ENCODE measurements at regions not wholly inside any gene's neighbourhood (a gene's known extent, or its start where the extent isn't known, plus 50 kb on each side); places are given as distances from the start of the nearest gene placed in this dataset.

DNA sequence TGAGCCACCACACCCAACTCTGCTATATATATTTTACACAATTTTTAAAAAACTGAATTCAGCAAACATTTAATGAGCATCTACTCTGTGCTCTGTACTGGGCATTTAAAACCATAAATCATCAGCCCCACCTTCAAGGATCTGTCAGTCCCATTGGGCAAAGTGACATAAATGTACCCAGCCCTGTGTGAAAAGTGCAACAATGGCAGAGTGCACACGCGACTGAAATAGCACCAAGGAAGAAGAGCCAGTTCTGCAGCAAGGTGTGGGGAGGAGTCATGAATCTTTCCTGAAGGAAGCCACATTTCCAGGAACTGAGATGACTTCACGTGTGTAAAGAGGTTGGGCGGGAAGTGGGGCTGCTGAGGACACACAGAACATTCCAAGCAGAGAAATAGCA, 111.5 kb upstream of the ATP6AP2 start:
- Histone ChIP-seq H3K27ac (replicated peaks in 1 of 4) (no peak overlapping the region), H3K9me3 (no peaks in the 10 kb centered on the region), H3K4me3 (no peak overlapping the region), H3K4me1 (peaks cover 0 to 28% (median 23%) of the 10 kb centered on the region in 4 donors), H3K27me3 (peaks cover 0 to 4% (median 0%) of the 10 kb centered on the region in 4 donors), H3K36me3 (no peaks in the 10 kb centered on the region)
- intact Hi-C loops (cut with DNase I) = no loop called here
- no peak for DNase-seq (ENCODE audit: extremely low spot score)
- TF ChIP-seq POLR2A (IDR thresholded peaks at IDR 0.05; ENCODE audit: low read depth) (no peak), EP300 (IDR thresholded peaks at IDR 0.05) (no peak)
- 74% methylated on average over 4 of the region's 4 CpGs for WGBS

DNA sequence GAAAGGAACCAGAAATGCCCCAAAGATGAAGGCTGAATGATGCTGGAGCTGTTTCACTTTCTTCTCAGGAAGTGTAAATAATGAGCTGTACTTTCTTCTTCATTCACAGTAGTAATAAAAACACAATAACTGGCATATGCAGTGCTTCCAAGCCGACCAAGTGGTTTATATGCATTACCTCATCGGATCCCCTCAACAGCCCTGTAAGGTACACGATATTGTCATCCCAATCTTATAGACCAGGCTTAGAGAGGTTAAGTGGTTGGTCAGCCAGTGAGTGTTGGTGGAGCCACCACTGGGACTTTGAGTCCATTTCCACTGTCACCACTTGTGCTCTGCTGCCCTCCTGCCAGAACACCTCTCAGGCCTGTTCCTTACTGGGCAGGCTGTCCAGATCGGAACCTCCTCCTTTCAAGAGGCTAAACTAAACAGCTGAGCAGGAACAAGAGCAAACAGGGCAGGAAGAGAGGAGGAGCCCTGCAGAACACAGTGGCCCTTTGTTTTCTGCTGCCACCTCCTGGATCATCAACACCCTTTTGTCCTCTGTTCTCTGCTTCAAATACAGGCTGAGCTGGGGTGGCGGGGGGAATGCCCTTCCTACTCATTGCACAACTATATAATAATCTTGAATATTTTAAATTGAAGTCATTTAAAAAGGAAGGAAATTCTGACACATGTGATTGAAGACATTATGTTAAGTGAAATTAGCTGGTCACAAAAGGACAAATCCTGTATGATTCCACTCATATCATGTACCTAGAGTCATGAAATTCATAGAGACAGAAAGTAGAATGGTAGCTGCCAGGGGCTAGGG, 112.5 kb upstream of the ATP6AP2 start:
- intact Hi-C loops (cut with DNase I) = no loop called here
- no peak overlapping the region for H3K4me3 ChIP-seq
- no peak for DNase-seq (ENCODE audit: extremely low spot score)
- no peaks in the 10 kb centered on the region for H3K36me3 ChIP-seq
- 48% methylated on average over 5 of the region's 5 CpGs for WGBS
- H3K27ac ChIP-seq (replicated peaks in 1 of 4) = peak overlapping the region in 1 of 4 donors; percentile 26
- H3K4me1 ChIP-seq = peaks cover 0 to 22% (median 21%) of the 10 kb centered on the region in 4 donors
- H3K27me3 ChIP-seq = peaks cover 0 to 4% (median 0%) of the 10 kb centered on the region in 4 donors
- TF ChIP-seq, protein P1, sequence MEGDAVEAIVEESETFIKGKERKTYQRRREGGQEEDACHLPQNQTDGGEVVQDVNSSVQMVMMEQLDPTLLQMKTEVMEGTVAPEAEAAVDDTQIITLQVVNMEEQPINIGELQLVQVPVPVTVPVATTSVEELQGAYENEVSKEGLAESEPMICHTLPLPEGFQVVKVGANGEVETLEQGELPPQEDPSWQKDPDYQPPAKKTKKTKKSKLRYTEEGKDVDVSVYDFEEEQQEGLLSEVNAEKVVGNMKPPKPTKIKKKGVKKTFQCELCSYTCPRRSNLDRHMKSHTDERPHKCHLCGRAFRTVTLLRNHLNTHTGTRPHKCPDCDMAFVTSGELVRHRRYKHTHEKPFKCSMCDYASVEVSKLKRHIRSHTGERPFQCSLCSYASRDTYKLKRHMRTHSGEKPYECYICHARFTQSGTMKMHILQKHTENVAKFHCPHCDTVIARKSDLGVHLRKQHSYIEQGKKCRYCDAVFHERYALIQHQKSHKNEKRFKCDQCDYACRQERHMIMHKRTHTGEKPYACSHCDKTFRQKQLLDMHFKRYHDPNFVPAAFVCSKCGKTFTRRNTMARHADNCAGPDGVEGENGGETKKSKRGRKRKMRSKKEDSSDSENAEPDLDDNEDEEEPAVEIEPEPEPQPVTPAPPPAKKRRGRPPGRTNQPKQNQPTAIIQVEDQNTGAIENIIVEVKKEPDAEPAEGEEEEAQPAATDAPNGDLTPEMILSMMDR (IDR thresholded peaks at IDR 0.05) = peak; percentile 21 to 38 (median 30)
- TF ChIP-seq POLR2AphosphoS5 (IDR thresholded peaks at IDR 0.05) (peak; percentile 7 to 27), EP300 (IDR thresholded peaks at IDR 0.05) (no peak), POLR2A (IDR thresholded peaks at IDR 0.05; ENCODE audit: low read depth) (no peak)
- no peaks in the 10 kb centered on the region for H3K9me3 ChIP-seq

DNA sequence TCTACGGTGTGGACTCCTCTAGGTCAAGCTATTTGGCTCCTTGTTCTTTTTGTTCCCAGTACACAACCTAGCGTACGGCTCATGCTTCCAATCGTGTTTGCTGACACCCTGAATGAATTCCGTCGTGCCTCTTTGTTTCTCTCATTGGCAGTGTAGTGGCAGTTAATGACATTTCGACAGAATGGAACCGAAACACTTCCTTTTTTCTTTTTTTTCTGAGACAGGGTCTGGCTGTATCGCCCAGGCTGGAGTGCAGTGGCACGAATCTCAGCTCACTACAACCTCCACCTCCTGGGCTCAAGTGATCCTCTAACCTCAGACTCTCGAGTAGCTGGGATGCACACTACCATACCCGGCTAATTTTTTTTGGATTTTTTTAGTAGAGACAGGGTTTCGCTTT, 113.3 kb upstream of the ATP6AP2 start:
- no peaks in the 10 kb centered on the region for H3K9me3 ChIP-seq
- 81% methylated on average over 13 of the region's 13 CpGs for WGBS
- intact Hi-C loops (cut with DNase I) = no loop called here

DNA sequence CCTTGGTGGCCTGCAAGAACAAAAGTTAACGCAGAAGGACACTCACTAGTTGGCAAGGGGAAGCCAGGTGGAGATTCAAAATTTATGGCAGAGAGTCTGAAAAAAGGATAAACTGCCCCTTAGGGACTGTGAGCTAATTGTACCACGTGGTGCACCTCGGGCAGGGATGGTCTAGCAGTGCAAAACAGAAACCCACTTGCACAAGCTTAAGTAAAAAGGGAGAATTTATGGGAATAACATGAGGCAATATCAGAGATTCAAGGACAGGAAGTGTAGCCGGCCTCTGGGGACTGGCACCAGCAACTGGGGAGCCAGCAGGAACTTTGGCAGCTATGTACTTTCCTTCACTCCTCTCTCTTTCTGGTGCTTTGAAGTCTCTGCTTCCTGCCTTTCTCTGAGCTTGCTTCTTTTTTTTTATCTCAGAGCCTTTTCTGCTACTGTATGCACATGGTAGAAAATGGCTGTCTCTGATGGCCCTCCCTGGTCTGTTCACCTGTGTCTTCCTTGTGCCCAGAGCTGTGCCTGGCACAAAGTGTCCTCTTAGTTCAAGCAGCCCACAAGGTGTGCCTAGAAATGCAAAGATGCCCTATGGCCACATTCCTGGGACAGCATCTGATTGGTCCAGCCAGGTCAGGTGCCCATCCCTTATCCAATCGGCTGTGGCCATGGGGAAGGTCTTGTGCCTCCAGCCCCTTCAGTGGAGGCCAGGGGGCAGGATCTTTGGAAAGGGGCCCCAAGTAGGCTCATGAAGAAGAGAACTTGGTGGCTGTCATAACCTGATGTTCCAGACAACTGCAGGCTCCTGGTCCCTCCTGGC, 114.8 kb upstream of the ATP6AP2 start:
- intact Hi-C loops (cut with DNase I) = no loop called here
- no peak for DNase-seq (ENCODE audit: extremely low spot score)
- Histone ChIP-seq H3K9me3 (no peaks in the 10 kb centered on the region), H3K27ac (replicated peaks in 1 of 4) (no peak overlapping the region), H3K27me3 (peaks cover 0 to 3% (median 0%) of the 10 kb centered on the region in 4 donors), H3K4me3 (no peak overlapping the region), H3K4me1 (peaks cover 0 to 10% (median 9%) of the 10 kb centered on the region in 4 donors), H3K36me3 (no peaks in the 10 kb centered on the region)
- TF ChIP-seq EP300 (IDR thresholded peaks at IDR 0.05) (no peak), POLR2AphosphoS5 (IDR thresholded peaks at IDR 0.05) (no peak), POLR2A (IDR thresholded peaks at IDR 0.05; ENCODE audit: low read depth) (no peak)
- TF ChIP-seq, protein P1 (IDR thresholded peaks at IDR 0.05) = no peak
- 69% methylated on average over 5 of the region's 5 CpGs for WGBS

More for the DNA sequence above, 113.3 kb upstream of the ATP6AP2 start:
- Histone ChIP-seq H3K4me3 (no peak overlapping the region), H3K27me3 (peaks cover 0 to 4% (median 0%) of the 10 kb centered on the region in 4 donors), H3K4me1 (peaks cover 0 to 20% (median 18%) of the 10 kb centered on the region in 4 donors), H3K36me3 (no peaks in the 10 kb centered on the region), H3K27ac (replicated peaks in 1 of 4) (no peak overlapping the region)
- no peak for DNase-seq (ENCODE audit: extremely low spot score)
- TF ChIP-seq EP300 (IDR thresholded peaks at IDR 0.05) = no peak
- TF ChIP-seq POLR2AphosphoS5 (IDR thresholded peaks at IDR 0.05) = no peak
- no peak for TF ChIP-seq POLR2A (IDR thresholded peaks at IDR 0.05; ENCODE audit: low read depth)
- TF ChIP-seq, protein P1 (IDR thresholded peaks at IDR 0.05) = no peak

DNA sequence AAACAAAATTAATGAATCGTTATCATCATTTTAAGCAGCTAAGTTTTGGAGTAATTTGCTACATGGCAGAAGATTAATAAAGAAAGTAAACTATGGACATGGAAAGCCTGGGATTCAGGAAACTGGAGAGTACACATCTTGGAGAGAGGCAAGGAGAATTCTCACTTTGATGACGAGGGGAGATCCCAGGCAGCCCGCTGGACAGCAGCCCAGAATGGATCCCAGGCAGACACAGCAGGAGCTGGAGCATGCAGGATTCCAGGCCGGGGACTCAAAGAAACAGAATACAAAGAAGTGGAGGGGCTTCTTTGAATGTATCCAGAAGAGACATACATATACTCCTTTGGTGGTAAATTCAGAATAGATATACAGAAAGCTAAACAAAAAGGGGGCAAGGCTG, 118.0 kb upstream of the ATP6AP2 start:
- intact Hi-C loops (cut with DNase I) = no loop called here
- H3K4me1 ChIP-seq = peaks cover 0 to under 1% (median under 1%) of the 10 kb centered on the region in 4 donors
- H3K36me3 ChIP-seq = no peaks in the 10 kb centered on the region
- H3K4me3 ChIP-seq = no peak overlapping the region
- H3K9me3 ChIP-seq = no peaks in the 10 kb centered on the region
- TF ChIP-seq POLR2AphosphoS5 (IDR thresholded peaks at IDR 0.05) (no peak), POLR2A (IDR thresholded peaks at IDR 0.05; ENCODE audit: low read depth) (no peak), EP300 (IDR thresholded peaks at IDR 0.05) (no peak)
- TF ChIP-seq, protein P1 (IDR thresholded peaks at IDR 0.05) = no peak
- WGBS = 63% methylated on average over 4 of the region's 4 CpGs
- H3K27me3 ChIP-seq = no peaks in the 10 kb centered on the region
- DNase-seq (ENCODE audit: extremely low spot score) = no peak
- no peak overlapping the region for H3K27ac ChIP-seq (replicated peaks in 1 of 4)

Data from esophagus muscularis mucosa (tissue), 4 donors.